Progenitor cell of endocrine pancreas (in vitro differentiated cells): ENCODE measurements at regions not wholly inside any gene's neighbourhood (a gene's known extent, or its start where the extent isn't known, plus 50 kb on each side); places are given as distances from the start of the nearest gene placed in this dataset.

Source experiments
- DNase-seq: peaks from one replicate; pipeline ENCODE4 v3.0.0; 2021; ENCODE audit warnings: low spot score; ENCODE audit not compliant: unreplicated experiment
- H3K27ac Mint-ChIP-seq: 2 replicates; pipeline ENCODE4 v1.8.0; 2021; ENCODE audit warnings: mild to moderate bottlenecking, moderate library complexity, mixed read lengths
- H3K27me3 Mint-ChIP-seq: 2 replicates; pipeline ENCODE4 v1.8.0; 2021; ENCODE audit warnings: mixed read lengths
- H3K36me3 Mint-ChIP-seq: 2 replicates; pipeline ENCODE4 v1.8.0; 2022; ENCODE audit warnings: mixed read lengths; ENCODE audit not compliant: insufficient read depth
- H3K4me1 Mint-ChIP-seq: 2 replicates; pipeline ENCODE4 v1.8.0; 2021; ENCODE audit warnings: low read depth, mixed read lengths
- H3K4me3 Mint-ChIP-seq: 2 replicates; pipeline ENCODE4 v1.8.0; 2021; ENCODE audit warnings: low read depth, mild to moderate bottlenecking, moderate library complexity, mixed read lengths
- H3K9me3 Mint-ChIP-seq: 2 replicates; pipeline ENCODE4 v1.8.0; 2021; ENCODE audit warnings: low read depth, mixed read lengths
- TF ChIP-seq, protein P1 (sequence below): fragments of 200-600 bp; sonication (generic); IDR thresholded peaks from one replicate; pipeline ENCODE4 v1.5.0; 2021; ENCODE audit warnings: antibody characterized with exemption, mild to moderate bottlenecking; ENCODE audit not compliant: unreplicated experiment

DNA sequence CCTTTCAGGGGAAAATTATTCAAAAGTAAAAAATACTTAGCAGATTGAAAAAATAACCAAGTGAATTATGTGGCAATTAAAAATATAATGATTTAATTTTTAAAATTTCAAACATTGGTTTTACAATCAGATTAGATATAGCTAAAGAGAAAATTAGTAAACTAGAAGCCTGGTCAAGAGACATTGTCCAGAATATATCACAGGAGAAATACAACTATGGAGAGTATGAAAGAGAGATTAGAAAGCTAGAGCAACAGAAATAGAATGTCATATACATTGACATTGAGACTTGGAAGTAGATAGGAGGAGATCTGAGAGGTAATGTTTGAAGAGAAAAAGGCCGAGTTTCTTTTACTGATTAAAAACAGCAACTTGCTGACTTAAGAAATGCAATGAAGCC, 476.4 kb upstream of the SLC10A2 start:
- Mint-ChIP-seq H3K4me1 (peaks cover 11% of the 10 kb centered on the region), H3K36me3 (peaks cover 10% of the 10 kb centered on the region), H3K9me3 (peaks cover 29% of the 10 kb centered on the region), H3K4me3 (no peak overlapping the region), H3K27me3 (no peaks in the 10 kb centered on the region), H3K27ac (no peak overlapping the region)
- TF ChIP-seq, protein P1, sequence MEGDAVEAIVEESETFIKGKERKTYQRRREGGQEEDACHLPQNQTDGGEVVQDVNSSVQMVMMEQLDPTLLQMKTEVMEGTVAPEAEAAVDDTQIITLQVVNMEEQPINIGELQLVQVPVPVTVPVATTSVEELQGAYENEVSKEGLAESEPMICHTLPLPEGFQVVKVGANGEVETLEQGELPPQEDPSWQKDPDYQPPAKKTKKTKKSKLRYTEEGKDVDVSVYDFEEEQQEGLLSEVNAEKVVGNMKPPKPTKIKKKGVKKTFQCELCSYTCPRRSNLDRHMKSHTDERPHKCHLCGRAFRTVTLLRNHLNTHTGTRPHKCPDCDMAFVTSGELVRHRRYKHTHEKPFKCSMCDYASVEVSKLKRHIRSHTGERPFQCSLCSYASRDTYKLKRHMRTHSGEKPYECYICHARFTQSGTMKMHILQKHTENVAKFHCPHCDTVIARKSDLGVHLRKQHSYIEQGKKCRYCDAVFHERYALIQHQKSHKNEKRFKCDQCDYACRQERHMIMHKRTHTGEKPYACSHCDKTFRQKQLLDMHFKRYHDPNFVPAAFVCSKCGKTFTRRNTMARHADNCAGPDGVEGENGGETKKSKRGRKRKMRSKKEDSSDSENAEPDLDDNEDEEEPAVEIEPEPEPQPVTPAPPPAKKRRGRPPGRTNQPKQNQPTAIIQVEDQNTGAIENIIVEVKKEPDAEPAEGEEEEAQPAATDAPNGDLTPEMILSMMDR, result no peak
- DNase-seq, result no peak

DNA sequence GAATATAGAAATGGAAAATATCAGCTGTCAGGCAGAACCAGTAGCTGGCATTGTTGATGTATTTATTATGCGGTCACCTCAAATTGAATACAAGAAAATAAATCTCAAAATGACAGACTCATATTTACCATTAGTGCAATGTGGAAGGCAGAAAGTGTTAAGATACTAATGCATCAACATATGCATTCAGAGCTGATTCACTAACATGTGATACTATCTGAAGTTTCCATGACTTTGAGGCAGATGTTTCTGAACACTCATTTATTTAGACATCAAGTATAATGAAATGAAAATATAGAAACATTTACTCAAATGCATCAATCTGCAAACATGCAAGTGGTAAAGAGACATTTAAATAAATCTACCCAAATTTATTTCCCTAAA, 474.2 kb upstream of the SLC10A2 start:
- H3K4me3 Mint-ChIP-seq, result no peak overlapping the region
- H3K36me3 Mint-ChIP-seq, result peaks cover 8% of the 10 kb centered on the region
- H3K4me1 Mint-ChIP-seq, result peaks cover 15% of the 10 kb centered on the region
- TF ChIP-seq, protein P1, result no peak
- no peak overlapping the region for H3K27ac Mint-ChIP-seq
- H3K9me3 Mint-ChIP-seq, result peaks cover 23% of the 10 kb centered on the region
- H3K27me3 Mint-ChIP-seq, result no peaks in the 10 kb centered on the region
- no peak for DNase-seq

DNA sequence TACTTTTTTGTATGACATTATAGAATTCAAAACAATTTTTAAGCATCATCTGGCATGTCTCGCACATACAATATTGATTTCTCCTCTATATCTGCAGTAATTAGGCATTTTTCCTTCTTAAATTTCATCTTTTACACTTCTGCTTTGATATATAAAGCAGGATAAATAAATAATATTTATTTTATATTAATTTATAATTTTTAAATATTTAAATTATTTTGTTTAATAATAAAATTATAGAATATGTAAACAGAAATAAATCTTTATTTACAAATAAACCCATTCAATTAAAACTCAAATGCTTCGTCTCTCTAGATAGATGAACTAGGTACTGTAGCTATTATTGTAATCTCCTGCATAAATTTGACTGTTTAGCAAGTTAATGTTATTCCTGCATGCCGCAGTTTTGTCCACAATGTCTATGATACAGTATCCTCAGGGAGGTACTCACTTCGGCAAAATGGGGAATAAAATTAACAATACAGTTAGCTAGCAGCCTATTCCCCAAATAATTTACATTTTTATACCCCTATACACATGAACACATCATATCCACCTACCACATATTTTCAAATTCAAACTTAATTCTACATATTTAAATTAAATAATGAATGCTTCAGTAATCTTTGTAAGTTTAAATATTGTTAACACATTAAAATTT, 473.6 kb upstream of the SLC10A2 start:
- DNase-seq, result no peak
- Mint-ChIP-seq H3K4me3 (no peak overlapping the region), H3K27ac (no peak overlapping the region), H3K36me3 (peaks cover 8% of the 10 kb centered on the region), H3K27me3 (no peaks in the 10 kb centered on the region), H3K9me3 (peaks cover 19% of the 10 kb centered on the region), H3K4me1 (peaks cover 15% of the 10 kb centered on the region)
- TF ChIP-seq, protein P1, result no peak

DNA sequence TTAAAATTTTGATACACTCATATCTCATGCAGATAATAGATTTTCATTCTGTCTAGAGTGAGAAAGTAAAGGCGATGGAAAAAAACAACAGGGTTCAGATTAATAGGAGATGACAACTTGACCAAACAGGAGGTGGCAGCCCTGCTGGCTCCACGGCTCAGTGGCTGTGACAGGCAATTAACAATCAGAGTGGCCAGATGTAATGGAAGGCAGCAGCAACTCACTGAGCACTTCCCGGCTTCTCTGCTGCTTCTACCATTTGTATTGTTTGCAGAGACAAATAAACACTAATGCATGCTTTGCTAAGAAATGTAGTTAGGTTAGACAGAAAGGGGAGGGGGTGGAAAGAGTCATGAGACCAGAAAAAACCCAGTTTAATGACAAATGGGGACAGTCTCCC, 473.0 kb upstream of the SLC10A2 start:
- no peak overlapping the region for H3K4me3 Mint-ChIP-seq
- H3K27ac Mint-ChIP-seq, result peak overlapping the region; percentile 25

DNA sequence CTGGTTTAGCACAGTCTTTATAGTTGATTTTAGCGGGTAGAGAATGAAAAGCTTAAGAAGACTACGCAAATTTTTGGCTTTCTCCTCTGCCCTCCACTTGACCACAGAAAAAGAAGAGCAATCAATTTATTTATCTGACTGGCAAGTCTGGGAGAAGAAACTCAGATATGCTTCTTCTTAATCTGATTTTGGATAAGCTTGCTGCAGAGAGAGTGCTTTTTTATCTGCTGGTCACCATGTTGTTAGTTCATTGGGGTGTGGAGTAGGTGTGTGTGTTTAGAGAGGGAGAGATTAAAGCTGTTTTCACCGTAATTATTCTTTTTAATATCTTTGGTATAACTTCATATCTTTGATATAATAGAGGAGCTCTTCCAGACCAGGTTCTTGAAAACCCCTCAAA, 471.4 kb upstream of the SLC10A2 start:
- peaks cover 15% of the 10 kb centered on the region for H3K4me1 Mint-ChIP-seq
- H3K27me3 Mint-ChIP-seq, result no peaks in the 10 kb centered on the region

More for the DNA sequence above, 473.0 kb upstream of the SLC10A2 start:
- H3K4me1 Mint-ChIP-seq, result peaks cover 15% of the 10 kb centered on the region
- no peaks in the 10 kb centered on the region for H3K27me3 Mint-ChIP-seq
- H3K9me3 Mint-ChIP-seq, result peaks cover 14% of the 10 kb centered on the region
- no peak for DNase-seq
- TF ChIP-seq, protein P1, result no peak
- peaks cover 7% of the 10 kb centered on the region for H3K36me3 Mint-ChIP-seq

More for the DNA sequence above, 471.4 kb upstream of the SLC10A2 start:
- Mint-ChIP-seq H3K36me3 (peaks cover under 1% of the 10 kb centered on the region), H3K4me3 (no peak overlapping the region), H3K27ac (no peak overlapping the region), H3K9me3 (peaks cover 1% of the 10 kb centered on the region)
- TF ChIP-seq, protein P1, result no peak
- no peak for DNase-seq
